AG10803 (cell line): ENCODE measurements at regions not wholly inside any gene's neighbourhood (a gene's known extent, or its start where the extent isn't known, plus 50 kb on each side); places are given as distances from the start of the nearest gene placed in this dataset.

ENCODE experiments used
- DNase-seq: peaks from one replicate; pipeline ENCODE4 v3.0.0; 2010; ENCODE audit warnings: low read depth
- H3K4me3 ChIP-seq: 2 replicates; pipeline ENCODE4 v1.5.1; 2011; ENCODE audit warnings: mild to moderate bottlenecking, low read length, control low read depth
- CTCF ChIP-seq: conservative IDR thresholded peaks from 2 replicates; pipeline ENCODE4 v1.5.1; 2011; ENCODE audit warnings: mild to moderate bottlenecking, low read length, control low read depth, inconsistent platforms

GRCh38 chr13:88154001-88154400 is 482.8 kb downstream of the SLITRK5 start:
- H3K4me3 ChIP-seq = no peak overlapping the region
- no peak for TF ChIP-seq CTCF
- no peak for DNase-seq

- TF ChIP-seq CTCF = no peak
- no peak overlapping the region for H3K4me3 ChIP-seq
- no peak for DNase-seq
Measured at GRCh38 chr13:88162076-88162702, 491.0 kb downstream of the SLITRK5 start.

- no peak overlapping the region for H3K4me3 ChIP-seq
- no peak for DNase-seq
- no peak for TF ChIP-seq CTCF
Measured at GRCh38 chr13:88176231-88176630, 505.1 kb downstream of the SLITRK5 start.

GRCh38 chr13:88183440-88183839 is 512.3 kb downstream of the SLITRK5 start:
- H3K4me3 ChIP-seq = no peak overlapping the region
- no peak for DNase-seq
- TF ChIP-seq CTCF = no peak

GRCh38 chr13:88188986-88189385 is 517.8 kb downstream of the SLITRK5 start:
- no peak for DNase-seq
- TF ChIP-seq CTCF = no peak
- H3K4me3 ChIP-seq = no peak overlapping the region

GRCh38 chr13:88189728-88190127 is 518.6 kb downstream of the SLITRK5 start:
- TF ChIP-seq CTCF = no peak
- DNase-seq = no peak

GRCh38 chr13:88196106-88196505 is 524.9 kb downstream of the SLITRK5 start:
- no peak for DNase-seq
- TF ChIP-seq CTCF = no peak
- H3K4me3 ChIP-seq = no peak overlapping the region

More at GRCh38 chr13:88189728-88190127, 518.6 kb downstream of the SLITRK5 start:
- H3K4me3 ChIP-seq = no peak overlapping the region
